Astrocyte (in vitro differentiated cells and primary cell): ENCODE measurements at regions not wholly inside any gene's neighbourhood (a gene's known extent, or its start where the extent isn't known, plus 50 kb on each side); places are given as distances from the start of the nearest gene placed in this dataset.

Experiments used
- DNase-seq: peaks from one replicate; pipeline ENCODE4 v3.0.0-alpha.2; 2010; ENCODE audit warnings: low read depth
- FAIRE-seq: peaks from 2 replicates; lab custom pipeline; 2011; peaks lifted over from hg19 to GRCh38; lab: Jason Lieb, UNC
- H2AFZ ChIP-seq: 2 replicates; pipeline ENCODE4 v1.6.0; 2012; ENCODE audit warnings: low read depth, low read length, inconsistent platforms
- H3K27ac ChIP-seq: 2 replicates; pipeline ENCODE4 v1.5.1; 2011; ENCODE audit warnings: low read depth, low read length, inconsistent platforms
- H3K27me3 ChIP-seq: 2 replicates; pipeline ENCODE4 v1.6.0; 2011; ENCODE audit warnings: low read length, inconsistent platforms; ENCODE audit not compliant: insufficient read depth
- H3K36me3 ChIP-seq: 2 replicates; pipeline ENCODE4 v1.5.1; 2011; ENCODE audit warnings: low read length, inconsistent platforms; ENCODE audit not compliant: insufficient read depth
- H3K4me1 ChIP-seq: 2 replicates; pipeline ENCODE4 v1.5.1; 2011; ENCODE audit warnings: low read length, inconsistent platforms; ENCODE audit not compliant: insufficient read depth
- H3K4me2 ChIP-seq: 2 replicates; pipeline ENCODE4 v1.6.0; 2012; ENCODE audit warnings: low read length, inconsistent platforms
- H3K4me3 ChIP-seq: 2 replicates; pipeline ENCODE4 v1.5.1; 2011; ENCODE audit warnings: low read depth, mild to moderate bottlenecking, low read length, inconsistent platforms; ENCODE audit not compliant: insufficient read depth
- H3K79me2 ChIP-seq: 2 replicates; pipeline ENCODE4 v1.6.0; 2012; ENCODE audit warnings: mild to moderate bottlenecking, low read length, inconsistent platforms; ENCODE audit not compliant: insufficient read depth
- H3K9ac ChIP-seq: 2 replicates; pipeline ENCODE4 v1.6.0; 2012; ENCODE audit warnings: mild to moderate bottlenecking, low read length, inconsistent platforms
- H3K9me3 ChIP-seq: 2 replicates; pipeline ENCODE4 v1.5.1; 2012; ENCODE audit warnings: low read depth, mild to moderate bottlenecking, low read length, inconsistent platforms; ENCODE audit not compliant: insufficient read depth
- H4K20me1 ChIP-seq: 2 replicates; pipeline ENCODE4 v1.6.0; 2012; ENCODE audit warnings: low read length, inconsistent platforms; ENCODE audit not compliant: insufficient read depth
- H3K27ac Mint-ChIP-seq: one replicate; pipeline ENCODE4 v1.8.0; 2021; ENCODE audit warnings: mild to moderate bottlenecking, mixed read lengths; ENCODE audit not compliant: unreplicated experiment
- H3K27me3 Mint-ChIP-seq: one replicate; pipeline ENCODE4 v1.8.0; 2021; ENCODE audit warnings: low read depth, mixed read lengths; ENCODE audit not compliant: unreplicated experiment
- H3K36me3 Mint-ChIP-seq: one replicate; pipeline ENCODE4 v1.8.0; 2021; ENCODE audit warnings: low read depth, mixed read lengths; ENCODE audit not compliant: unreplicated experiment
- H3K4me1 Mint-ChIP-seq: one replicate; pipeline ENCODE4 v1.8.0; 2021; ENCODE audit warnings: low read depth, mixed read lengths; ENCODE audit not compliant: unreplicated experiment
- H3K4me3 Mint-ChIP-seq: one replicate; pipeline ENCODE4 v1.8.0; 2021; ENCODE audit warnings: mild to moderate bottlenecking, moderate library complexity, mixed read lengths; ENCODE audit not compliant: unreplicated experiment
- H3K9me3 Mint-ChIP-seq: one replicate; pipeline ENCODE4 v1.8.0; 2021; ENCODE audit warnings: mild to moderate bottlenecking, mixed read lengths; ENCODE audit not compliant: unreplicated experiment
- CTCF ChIP-seq: IDR thresholded peaks from 2 replicates; pipeline ENCODE4 v1.5.1; 2011; ENCODE audit warnings: low read depth, mild to moderate bottlenecking, inconsistent platforms, low read length, moderate library complexity; ENCODE audit not compliant: insufficient read depth
- EZH2 ChIP-seq: IDR thresholded peaks from 2 replicates; pipeline ENCODE4 v1.6.1; 2012; ENCODE audit warnings: mild to moderate bottlenecking, low read length, inconsistent platforms; ENCODE audit not compliant: insufficient read depth

- Histone ChIP-seq H3K79me2 (no peaks in the 10 kb centered on the region), H3K36me3 (no peaks in the 10 kb centered on the region), H3K4me2 (no peak overlapping the region), H3K9me3 (no peaks in the 10 kb centered on the region), H3K4me1 (peaks cover 5% of the 10 kb centered on the region), H4K20me1 (no peaks in the 10 kb centered on the region), H3K27me3 (no peaks in the 10 kb centered on the region), H2AFZ (no peak overlapping the region), H3K9ac (no peak overlapping the region), H3K4me3 (no peak overlapping the region), H3K27ac (no peak overlapping the region)
- no peaks in the 10 kb centered on the region for H3K36me3 Mint-ChIP-seq
- H3K27me3 Mint-ChIP-seq: peaks cover 4% of the 10 kb centered on the region
- TF ChIP-seq EZH2 (no peak), CTCF (no peak)
- no peaks in the 10 kb centered on the region for H3K9me3 Mint-ChIP-seq
- H3K4me3 Mint-ChIP-seq: no peak overlapping the region
- FAIRE-seq (no peak), DNase-seq (no peak)
- peaks cover 9% of the 10 kb centered on the region for H3K4me1 Mint-ChIP-seq
- H3K27ac Mint-ChIP-seq: no peak overlapping the region
Measured at GRCh38 chr17:31731118-31731517, 127.9 kb downstream of the COPRS start.

GRCh38 chr17:31726980-31727427 lies 132.0 kb downstream of the COPRS start:
- H3K4me1 ChIP-seq: peaks cover 32% of the 10 kb centered on the region
- no peaks in the 10 kb centered on the region for H3K36me3 ChIP-seq
- Mint-ChIP-seq H3K9me3 (peaks cover 9% of the 10 kb centered on the region), H3K36me3 (no peaks in the 10 kb centered on the region), H3K27ac (no peak overlapping the region), H3K27me3 (peaks cover 2% of the 10 kb centered on the region), H3K4me1 (peaks cover 20% of the 10 kb centered on the region), H3K4me3 (no peak overlapping the region)
- H3K27ac ChIP-seq: no peak overlapping the region
- H3K27me3 ChIP-seq: no peaks in the 10 kb centered on the region
- H3K9ac ChIP-seq: no peak overlapping the region
- peak; percentile 78 for DNase-seq
- FAIRE-seq: no peak
- H3K4me3 ChIP-seq: no peak overlapping the region
- H3K9me3 ChIP-seq: no peaks in the 10 kb centered on the region
- H4K20me1 ChIP-seq: no peaks in the 10 kb centered on the region
- TF ChIP-seq CTCF: no peak
- TF ChIP-seq EZH2: no peak
- no peak overlapping the region for H3K4me2 ChIP-seq
- H2AFZ ChIP-seq: no peak overlapping the region
- no peaks in the 10 kb centered on the region for H3K79me2 ChIP-seq

- peak overlapping the region; percentile 20 for H2AFZ ChIP-seq
- Mint-ChIP-seq H3K4me1 (peaks cover 24% of the 10 kb centered on the region), H3K4me3 (no peak overlapping the region), H3K27ac (no peak overlapping the region), H3K9me3 (peaks cover 14% of the 10 kb centered on the region), H3K36me3 (no peaks in the 10 kb centered on the region), H3K27me3 (peaks cover 4% of the 10 kb centered on the region)
- H3K4me2 ChIP-seq: peak overlapping the region; percentile 39
- H3K36me3 ChIP-seq: no peaks in the 10 kb centered on the region
- FAIRE-seq (no peak), DNase-seq (peak; percentile 69)
- H3K4me1 ChIP-seq: peaks cover 39% of the 10 kb centered on the region
- peak overlapping the region; percentile 47 for H3K27ac ChIP-seq
- H4K20me1 ChIP-seq: no peaks in the 10 kb centered on the region
- H3K9ac ChIP-seq: peak overlapping the region; percentile 29
- TF ChIP-seq EZH2: no peak
- TF ChIP-seq CTCF: no peak
- H3K79me2 ChIP-seq: no peaks in the 10 kb centered on the region
- H3K4me3 ChIP-seq: no peak overlapping the region
- no peaks in the 10 kb centered on the region for H3K9me3 ChIP-seq
- no peaks in the 10 kb centered on the region for H3K27me3 ChIP-seq
Measured at GRCh38 chr17:31724619-31725018, 134.4 kb downstream of the COPRS start.
